D721Med (cell line): ENCODE measurements at regions not wholly inside any gene's neighbourhood (a gene's known extent, or its start where the extent isn't known, plus 50 kb on each side); places are given as distances from the start of the nearest gene placed in this dataset.
"Not testable (repeated sequence)": the region's sequence is repeated elsewhere in the genome, so short reads cannot be mapped to it uniquely, and the experiment has no call there.

Source experiments
- DNase-seq: peaks from one replicate; pipeline ENCODE4 v3.0.0; 2011; ENCODE audit warnings: low spot score; ENCODE audit not compliant: insufficient read length
- FAIRE-seq: peaks from 2 replicates; lab custom pipeline; 2011; peaks lifted over from hg19 to GRCh38; lab: Jason Lieb, UNC
- TF ChIP-seq, protein P1 (sequence below): IDR thresholded peaks from 2 replicates; pipeline ENCODE4 v1.5.1; 2012; ENCODE audit warnings: mild to moderate bottlenecking, control low read depth; ENCODE audit not compliant: insufficient read depth; ENCODE audit errors: missing control alignments

DNA sequence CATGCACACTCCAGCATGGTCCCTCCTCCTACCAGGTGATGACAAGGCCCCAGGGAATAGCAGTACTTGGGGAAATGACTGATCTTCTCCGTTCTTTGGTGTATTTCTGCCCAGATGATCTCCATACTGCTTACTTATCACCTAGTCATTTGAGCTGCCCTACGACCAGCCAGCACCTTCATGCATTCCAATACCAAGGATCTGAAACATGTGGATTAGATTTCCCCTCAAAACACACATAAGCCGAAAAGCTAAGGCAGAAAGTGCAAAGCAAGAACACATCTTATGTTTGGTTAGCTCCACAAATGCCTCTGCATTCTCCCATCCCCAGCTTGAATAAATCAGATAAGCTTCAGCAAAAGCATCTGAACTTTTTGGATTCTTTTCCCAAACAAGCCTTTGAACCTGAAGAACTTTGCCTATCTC, 64.8 kb upstream of the BCL6 start:
- no peak for DNase-seq
- TF ChIP-seq, protein P1, sequence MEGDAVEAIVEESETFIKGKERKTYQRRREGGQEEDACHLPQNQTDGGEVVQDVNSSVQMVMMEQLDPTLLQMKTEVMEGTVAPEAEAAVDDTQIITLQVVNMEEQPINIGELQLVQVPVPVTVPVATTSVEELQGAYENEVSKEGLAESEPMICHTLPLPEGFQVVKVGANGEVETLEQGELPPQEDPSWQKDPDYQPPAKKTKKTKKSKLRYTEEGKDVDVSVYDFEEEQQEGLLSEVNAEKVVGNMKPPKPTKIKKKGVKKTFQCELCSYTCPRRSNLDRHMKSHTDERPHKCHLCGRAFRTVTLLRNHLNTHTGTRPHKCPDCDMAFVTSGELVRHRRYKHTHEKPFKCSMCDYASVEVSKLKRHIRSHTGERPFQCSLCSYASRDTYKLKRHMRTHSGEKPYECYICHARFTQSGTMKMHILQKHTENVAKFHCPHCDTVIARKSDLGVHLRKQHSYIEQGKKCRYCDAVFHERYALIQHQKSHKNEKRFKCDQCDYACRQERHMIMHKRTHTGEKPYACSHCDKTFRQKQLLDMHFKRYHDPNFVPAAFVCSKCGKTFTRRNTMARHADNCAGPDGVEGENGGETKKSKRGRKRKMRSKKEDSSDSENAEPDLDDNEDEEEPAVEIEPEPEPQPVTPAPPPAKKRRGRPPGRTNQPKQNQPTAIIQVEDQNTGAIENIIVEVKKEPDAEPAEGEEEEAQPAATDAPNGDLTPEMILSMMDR: no peak
- no peak for FAIRE-seq

DNA sequence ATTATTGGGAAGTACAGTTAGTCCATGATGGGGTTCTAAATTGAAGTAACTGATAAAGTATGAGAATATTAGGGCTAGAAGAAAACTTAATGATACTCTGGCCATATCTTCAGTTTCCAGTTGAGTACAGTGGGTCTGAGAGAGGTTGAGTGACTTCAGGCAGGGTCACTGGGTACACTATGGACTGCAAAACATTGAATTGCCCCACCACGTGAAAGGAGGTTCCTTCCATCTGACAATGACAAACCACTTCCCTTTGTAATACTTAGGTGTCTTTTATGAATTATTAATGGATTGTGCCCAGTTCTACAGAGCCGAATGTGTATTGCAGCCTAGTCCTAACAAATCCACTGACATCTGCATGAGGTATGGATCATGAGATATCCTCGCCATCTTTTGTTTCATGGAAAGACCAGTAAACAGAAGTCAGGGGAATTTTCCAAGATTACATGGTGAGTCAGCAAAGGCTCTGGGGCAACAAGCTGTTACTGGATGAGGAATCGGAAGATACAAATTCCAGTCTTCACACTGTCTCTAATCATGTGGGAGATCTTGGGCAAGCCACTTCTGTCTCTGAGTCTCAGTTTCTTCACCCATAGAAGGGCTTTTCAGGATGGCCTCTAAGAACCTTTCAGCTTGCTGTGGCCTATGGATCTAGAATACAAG, 66.5 kb upstream of the BCL6 start:
- TF ChIP-seq, protein P1: no peak
- DNase-seq (no peak), FAIRE-seq (no peak)

DNA sequence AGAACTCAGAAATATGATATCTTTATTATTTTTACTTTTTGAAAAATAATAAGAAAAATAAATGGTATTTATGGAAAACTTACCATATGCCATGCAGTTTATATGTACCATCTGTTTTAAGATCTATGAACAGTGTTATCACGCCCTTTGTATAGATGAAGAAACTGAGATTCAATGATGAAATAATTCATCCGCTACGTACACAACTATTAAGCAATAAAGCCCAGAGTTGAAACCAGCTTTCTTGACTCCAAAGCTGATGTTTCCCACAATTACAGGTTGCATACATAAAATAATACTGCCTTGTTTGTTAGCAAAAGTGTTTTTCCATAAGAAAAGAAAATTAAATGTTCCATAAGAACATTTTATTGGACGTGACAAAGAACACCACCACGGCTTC, 67.2 kb upstream of the BCL6 start:
- TF ChIP-seq, protein P1: no peak
- FAIRE-seq: no peak
- no peak for DNase-seq

DNA sequence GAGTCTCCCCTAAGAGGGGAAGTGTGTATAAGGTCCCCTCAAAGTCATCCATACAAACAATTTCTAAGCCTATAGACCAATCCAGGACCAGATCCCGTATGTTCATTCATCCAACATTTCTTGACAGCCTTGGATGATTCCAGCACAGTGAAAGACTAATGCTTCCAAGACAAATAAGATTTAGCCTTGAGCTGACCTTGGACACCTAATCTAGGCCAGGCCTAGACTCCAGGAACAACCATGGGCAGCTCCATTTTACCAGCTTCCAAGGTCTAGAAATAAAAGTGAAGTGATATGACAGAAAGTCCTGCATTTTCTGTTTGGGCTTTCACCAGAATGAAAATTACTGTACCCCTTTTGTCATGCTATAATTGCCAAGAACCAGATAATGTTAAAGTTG, 67.9 kb upstream of the BCL6 start:
- FAIRE-seq (no peak), DNase-seq (no peak)
- TF ChIP-seq, protein P1: no peak

DNA sequence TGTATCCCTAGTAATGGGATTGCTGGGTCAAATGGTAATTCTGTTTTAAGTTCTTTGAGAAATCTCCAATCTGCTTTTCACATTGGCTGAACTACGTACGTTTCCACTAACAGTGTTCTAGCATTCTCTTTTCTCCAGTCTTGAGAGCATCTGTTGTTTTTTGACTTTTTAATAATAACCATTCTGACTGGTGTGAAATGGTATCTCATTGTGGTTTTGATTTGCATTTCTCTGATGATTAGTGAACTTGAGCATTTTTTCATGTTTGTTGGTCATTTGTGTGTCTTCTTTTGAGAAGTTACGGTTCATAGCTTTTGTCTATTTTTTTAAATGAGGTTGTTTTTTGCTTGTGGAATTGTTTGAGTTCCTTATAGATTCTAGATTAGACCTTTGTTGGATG, 72.5 kb upstream of the BCL6 start:
- FAIRE-seq: not testable (repeated sequence)

DNA sequence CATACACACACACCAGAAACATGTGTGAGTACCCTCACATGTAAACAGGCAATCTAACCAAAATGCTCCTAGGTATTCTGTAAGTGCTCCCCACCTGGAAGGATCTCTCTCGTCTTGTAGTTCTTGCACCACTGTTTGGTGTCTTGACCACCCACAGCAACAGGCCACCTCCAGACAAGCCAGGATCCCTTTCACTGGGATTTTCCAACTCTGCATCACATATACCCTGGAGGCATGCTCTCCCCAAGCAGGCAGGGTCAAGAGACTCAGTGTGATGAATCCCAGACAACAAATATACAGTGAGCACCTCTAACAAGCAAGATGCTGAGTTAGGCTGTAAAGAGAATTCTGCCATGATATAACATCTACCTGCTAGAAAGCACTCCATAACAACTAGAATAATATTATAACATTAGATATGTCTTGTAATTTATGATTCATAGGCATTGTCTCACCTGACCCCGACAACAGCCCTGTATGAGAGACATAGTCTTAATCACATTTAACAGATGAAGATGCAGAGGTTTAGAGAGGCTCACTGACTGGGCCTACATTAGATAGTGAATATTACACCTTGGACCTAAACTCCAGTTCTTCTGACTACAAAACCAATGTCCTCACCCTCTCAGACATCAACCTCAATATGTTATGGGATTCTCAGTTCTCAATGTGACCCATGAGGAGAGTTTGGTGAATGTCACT, 76.5 kb upstream of the BCL6 start:
- TF ChIP-seq, protein P1: no peak
- DNase-seq (no peak), FAIRE-seq (no peak)

More for the DNA sequence above, 72.5 kb upstream of the BCL6 start:
- DNase-seq: not testable (repeated sequence)

DNA sequence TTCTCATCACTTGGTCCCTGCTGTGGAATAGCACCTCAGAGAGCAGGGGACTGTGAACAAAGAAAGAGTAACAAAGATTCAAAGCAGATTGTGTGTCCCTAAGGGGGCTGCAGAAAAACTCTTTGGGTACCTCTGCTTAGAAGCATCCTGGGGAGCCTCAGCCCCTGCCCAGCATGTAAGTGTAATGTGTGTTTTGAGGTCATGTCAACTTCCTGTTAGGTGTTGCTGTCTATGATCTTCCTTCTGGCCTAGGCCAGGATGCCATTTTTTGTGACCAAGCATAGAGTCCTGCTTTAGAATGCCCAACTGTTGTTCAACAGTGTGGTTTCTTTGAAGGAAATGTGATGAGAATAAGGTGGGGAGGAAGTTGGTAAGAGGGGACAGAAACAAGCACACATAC, 77.1 kb upstream of the BCL6 start:
- TF ChIP-seq, protein P1: no peak
- FAIRE-seq (no peak), DNase-seq (no peak)
